ENCODE measurements at regions not wholly inside any gene's neighbourhood (a gene's known extent, or its start where the extent isn't known, plus 50 kb on each side); places are given as distances from the start of the nearest gene placed in this dataset.
A peak's percentile ranks its signal among the peaks of the same experiment; 100 is the strongest.

DNA sequence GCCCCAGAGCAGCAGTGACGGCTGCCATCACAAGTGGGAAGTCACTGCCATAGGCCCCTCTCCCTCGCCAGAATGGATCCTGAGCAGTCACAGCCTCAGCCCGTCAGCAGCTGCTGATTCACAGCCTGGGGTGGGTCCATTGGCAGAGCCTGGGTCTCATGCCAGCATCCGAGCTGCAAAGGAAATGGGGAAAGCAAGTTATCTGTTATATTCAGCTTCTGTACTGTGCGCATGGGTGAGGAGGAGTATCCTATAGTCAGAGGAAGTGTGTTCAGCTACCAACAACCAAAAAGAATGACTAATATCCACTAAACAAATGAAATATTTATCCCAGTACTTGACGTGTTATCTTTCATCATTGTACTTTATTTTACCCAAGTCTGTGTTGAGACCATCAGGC lies 119.7 kb downstream of the RCN1 start:
- DNase-seq: no peak

DNA sequence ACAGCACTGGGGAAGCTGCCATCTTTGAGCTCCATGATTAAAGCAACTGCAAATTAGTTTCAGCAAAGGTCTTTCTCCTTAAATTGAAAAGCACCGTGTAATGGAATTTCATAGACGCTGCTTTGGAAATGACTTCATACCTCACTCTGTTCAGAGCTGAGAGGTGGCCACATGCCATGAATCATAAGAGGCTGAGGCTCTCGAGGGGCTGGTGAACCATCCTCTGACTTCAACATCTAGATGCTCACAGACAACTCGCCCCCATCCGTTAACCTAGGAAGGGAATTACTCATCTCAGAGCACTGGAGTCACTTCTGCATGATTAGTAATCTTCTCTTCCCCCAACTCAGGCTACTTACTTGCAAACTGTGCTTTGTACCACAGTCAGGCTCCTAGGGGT lies 122.3 kb downstream of the RCN1 start:
- peak; percentile 80 for DNase-seq

DNA sequence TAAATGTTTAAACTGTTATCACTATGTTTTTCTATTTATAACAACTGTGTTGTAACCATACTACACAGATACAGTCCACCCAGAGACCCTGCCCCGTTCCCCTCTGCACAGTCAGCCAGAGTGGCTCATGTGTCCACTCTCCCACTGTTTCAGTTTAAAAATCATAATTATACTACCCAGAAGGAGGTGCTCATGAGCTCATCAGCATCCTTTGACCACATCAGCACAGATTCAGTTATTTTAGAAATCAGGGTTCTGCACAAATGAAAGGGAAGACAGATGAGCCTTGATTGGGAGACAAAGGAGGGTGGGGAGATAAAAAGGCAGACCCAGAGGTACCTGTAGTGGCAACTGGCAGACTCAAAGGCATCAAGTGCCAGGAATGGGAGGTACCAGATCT lies 124.3 kb downstream of the RCN1 start:
- DNase-seq: no peak

DNA sequence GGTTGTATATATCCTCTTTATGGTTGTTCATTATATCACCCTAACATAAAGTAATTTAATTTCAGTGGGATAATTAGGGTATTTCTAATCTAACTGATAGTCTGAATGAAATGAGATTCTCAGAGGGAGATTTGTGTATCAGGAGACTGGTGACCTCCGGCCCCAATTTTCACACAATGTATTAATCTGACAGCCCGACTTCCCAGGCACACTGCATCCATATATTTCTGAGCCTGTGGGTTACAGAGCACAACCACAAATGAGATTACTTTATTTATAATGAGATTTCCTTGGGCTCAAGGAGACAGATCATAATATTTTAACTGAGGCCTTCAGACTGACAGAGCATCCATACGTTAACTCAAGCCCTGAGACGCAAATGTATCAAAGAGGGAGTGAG lies 125.9 kb downstream of the RCN1 start:
- DNase-seq: no peak

DNA sequence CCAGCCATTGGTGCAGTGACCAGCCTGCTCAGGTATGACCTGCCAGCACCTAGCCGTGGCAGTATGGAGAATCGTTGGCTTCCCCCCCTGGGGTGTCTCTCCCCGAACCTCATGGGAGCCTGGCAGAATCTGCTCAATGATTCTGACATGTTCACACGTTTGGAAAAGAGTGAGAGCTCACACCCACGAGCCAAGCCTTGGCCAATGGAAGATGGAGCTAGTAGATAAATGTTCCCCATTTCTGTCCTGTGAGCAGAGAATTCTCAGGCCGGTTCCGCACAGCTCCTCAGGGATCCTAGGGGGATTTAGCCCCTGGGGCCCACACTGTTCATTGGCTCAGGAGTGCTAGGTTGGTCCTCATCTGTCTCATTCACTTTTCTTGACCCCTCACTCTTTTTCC lies 128.4 kb downstream of the RCN1 start:
- no peak for DNase-seq

DNA sequence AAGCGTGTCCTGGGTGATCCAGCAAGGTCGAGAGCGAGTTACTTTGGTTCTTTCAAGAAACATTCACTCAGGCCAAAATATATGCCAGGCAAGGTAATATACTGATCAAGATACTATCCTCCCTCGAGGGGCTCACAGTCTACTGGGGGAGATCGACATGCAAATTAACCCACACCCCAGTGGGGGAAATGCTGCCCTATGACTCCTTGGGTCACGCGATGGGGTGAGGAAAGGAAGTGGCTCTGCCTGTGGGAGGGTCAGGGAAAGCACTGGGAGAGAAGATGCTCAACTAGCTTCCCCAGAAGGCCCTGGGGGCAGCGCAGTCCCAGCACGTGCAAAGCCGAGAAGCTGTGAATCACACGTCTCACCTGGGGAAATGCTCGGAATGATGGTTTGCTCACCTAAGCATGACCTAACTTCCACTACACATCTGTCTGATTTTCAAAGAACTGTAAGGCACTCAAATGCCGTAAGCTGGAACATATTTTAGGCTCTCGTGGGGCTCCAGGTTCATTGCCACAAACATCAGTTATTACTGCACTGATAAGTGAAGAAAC lies 130.7 kb downstream of the RCN1 start:
- no peak for DNase-seq

DNA sequence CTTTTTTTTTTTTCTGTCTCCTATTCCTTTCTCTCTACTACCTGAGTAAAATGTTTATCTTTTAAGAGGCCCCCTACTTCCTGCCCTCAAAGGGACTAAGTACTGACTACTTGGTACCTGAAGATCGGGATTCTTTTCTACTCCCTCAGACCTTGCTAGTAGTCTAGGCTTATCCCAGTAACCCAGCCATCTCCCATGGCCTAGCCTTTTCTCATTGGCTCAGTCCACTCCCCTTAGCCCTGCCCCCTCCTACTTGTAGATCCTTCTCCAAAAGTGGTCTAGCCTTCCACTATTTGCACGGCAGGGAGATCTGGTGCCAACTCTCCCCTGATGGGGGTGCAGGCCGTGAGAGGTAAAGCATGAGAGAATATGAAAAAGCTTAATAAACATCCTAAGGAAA lies 133.7 kb downstream of the RCN1 start:
- DNase-seq: no peak

DNA sequence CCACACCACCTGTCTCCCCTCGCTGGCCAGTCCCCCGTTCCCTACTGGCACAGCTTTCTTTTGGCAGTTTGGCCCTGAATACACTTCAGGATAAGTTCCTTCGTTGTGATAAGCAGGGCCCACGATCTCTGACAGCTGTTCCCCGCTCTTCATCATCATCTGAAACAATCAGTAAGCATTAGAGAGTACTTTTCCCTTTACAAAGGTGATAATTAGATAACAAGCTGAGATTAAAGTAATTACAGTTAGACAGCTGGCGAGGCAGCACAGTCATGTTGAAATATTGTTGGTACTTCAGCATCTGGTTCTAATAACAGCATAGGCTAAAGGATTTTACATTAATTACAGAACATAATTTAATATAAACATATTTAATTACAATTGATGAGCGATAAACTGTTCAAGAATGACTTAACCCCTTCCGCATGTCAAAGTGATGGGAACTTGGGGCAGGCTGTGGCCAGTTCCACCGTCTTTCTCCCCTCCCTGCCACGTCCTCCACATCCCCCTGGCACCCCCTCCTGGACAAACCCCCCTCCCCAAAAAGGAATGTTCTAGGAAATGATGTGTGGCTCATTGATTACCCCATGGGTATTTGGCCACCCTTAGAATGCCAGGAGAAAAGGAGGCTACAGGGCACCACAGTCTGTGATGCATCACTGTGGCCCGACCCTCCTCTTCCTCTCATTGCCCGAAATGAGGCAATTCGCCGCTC lies 134.9 kb downstream of the RCN1 start:
- DNase-seq: no peak

DNA sequence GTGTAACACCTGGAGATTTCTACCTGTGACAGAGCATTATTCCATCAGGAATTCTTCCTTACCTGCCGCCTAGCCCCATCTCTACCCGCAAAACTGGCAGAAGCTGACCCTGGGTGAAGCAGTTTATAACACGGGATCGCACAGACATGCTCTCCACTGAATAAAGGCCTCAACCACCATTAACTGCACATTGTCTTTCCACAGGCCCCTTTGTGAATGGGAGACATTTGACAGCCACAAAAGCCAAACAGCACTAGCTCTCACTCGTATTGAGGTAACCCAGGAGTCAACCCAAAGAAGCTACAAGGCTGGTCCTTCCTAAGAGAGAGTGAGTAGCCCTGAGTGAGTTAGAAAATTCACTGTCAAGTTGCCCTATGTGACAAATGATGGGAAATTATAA lies 135.6 kb downstream of the RCN1 start:
- no peak for DNase-seq

DNA sequence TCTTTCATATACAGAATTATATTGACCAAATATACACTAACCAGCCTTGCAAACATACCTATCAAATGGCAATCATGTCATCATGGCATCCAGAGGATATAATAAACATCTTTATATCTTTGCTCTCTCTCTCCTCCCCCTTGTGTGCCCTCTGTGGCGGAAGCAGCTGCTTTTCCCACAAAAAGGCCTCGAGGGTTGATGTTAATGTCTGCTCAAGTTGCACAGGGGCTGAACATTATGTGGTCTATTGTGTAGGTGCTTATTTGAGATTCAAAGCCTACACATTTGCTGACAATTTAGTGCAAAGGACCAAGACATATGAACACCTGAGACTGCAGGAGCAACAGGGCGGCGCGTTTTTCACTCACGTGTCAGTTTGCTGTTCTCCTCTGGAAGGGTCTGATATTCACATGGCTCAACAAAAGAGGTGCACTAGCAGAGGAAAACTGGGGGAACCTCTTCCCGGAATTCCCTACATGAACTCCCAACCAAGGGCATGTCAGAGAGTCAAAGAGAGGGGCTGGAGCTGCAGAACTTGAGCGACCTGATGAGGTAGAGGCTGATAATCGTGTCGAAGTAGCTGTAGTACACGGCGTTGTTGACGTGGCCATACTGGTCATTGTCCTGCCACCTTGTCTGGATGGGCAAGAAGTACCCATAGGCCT lies 138.8 kb downstream of the RCN1 start:
- no peak for DNase-seq

DNA sequence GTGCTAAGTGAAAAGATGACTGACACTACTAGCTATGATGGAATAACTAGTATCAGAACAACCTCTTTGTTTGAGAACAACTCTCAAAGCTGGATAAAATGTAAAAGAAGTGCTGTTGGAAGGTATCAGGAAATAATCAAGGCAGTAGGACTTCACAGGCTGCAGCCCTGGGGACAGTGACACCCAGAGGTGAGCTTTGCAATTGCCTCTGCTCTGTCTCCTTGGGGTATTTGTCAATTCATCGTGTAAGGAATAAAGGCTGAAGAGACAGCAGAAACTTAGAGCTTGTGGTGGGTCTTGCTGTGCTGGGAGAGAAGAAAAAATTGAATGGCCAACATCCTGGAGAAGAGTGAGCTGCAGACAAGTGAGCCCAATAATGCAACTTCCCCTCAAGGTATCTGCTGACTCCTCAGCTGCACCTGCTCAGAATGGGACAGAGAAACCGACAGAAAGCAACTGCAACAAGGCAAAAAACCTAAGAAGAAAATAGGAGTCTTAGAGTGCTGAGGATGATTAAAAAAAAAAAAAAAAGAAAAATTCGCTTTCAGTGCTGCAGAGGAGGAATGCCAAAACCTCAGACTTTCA lies 141.1 kb downstream of the RCN1 start:
- peak; percentile 18 for DNase-seq

DNA sequence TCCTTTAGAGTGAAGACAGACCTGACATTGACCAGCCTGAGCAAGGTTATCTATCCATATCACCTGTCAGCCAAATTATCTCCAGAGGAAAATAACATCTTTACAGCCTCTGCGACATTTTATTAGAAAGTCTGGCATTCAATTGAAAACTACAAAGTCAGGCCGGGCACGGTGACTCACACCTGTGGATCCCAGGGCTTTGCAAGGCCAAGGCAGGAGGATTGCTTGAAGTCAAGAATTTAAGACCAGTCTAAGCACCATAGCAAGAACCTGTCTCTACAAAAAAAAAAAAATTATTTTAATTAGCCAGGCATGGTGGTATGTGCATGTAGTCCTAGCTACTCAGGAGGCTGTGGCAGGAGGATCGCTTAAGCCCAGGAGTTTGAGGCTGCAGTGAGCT lies 141.6 kb downstream of the RCN1 start:
- DNase-seq: no peak

DNA sequence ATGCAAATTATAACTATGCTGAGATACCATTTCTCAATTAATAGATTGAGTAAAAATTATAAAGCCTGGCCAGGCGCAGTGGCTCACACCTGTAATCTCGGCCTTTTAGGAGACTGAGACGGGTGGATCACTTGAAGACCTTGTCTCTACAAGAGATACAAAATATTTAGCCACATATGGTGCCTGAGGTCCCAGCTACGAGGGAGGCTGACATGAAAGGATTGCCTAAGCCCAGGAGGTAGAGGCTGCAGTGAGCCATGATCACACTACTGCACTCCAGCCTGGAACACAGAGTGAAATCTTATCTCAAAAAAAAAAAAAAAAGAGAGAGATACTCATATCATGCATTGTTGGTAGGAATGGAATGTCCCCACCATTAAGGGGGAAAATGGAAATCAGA lies 142.4 kb downstream of the RCN1 start:
- no peak for DNase-seq

DNA sequence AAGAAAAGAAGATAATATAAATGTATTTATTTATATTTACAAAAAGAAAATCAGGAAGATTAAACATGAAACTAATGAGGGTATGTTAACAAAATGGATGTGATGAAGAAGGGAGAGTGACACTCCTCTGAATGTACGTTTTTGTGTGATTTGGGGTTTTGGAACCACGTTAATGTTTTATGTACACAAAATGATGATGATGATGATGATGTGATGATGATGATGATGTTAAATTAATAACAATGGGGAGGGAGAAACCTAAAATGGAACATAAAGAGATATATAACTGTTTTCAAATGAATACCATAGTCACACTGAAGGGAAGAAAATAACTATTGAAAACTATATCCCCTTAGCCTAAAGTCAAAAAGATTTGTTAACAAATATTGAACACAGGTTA lies 143.1 kb downstream of the RCN1 start:
- DNase-seq: no peak

DNA sequence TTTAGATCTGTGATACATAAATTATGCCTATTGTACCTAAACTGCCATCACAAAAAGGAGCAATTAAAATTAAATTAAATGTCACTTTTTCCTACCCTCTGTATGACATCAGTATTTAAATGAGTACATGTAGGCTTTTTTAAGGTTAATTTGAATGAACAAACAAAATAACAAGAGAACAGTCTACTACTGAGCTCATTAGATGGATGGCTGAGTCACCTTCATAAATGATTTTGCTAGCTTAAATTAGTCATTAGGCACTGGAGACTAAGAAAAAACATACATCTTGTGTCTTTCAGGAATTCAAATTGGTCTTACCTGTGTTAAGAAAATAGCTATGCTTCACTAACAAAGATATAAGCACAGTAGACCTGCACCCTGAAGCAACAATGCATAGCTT lies 153.6 kb downstream of the RCN1 start:
- no peak for DNase-seq

DNA sequence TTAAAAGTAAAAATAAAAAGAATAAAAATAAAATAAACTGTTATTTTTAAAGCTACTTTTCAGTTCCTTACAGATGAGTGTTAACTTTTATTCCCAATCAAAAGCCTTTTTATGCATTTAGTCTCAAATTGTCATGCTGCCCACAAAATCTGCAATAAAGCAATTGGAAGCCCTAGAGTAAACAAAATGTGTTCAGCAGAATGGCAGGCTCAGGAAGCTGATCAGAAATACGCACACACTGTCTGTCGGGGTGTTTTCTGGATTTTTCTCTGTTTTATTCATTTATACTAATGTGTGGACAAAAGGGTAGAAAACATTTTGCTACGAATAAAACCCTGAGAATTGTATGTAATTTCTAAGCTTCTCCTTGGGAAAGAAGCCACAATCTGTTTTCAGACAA lies 162.8 kb downstream of the RCN1 start:
- DNase-seq: no peak

DNA sequence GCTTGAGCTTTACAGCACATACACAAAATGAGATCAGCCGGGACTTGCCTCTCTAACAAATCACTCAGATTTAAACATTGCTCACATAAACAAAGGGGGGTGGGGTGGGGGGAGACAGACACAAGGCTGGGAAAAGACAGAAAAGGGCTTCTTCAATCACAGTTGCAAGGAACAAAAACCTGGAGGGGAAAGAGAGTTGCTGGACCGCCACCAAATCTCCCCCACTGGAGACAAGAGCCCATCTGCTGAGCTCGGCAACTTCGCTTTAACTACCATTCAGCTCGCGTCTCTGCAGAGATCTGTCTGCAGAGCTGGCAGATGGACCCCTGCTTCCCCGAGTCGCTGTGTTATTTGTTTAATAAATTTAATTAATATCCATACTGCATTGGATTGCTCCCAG lies 165.0 kb downstream of the RCN1 start:
- DNase-seq: no peak

DNA sequence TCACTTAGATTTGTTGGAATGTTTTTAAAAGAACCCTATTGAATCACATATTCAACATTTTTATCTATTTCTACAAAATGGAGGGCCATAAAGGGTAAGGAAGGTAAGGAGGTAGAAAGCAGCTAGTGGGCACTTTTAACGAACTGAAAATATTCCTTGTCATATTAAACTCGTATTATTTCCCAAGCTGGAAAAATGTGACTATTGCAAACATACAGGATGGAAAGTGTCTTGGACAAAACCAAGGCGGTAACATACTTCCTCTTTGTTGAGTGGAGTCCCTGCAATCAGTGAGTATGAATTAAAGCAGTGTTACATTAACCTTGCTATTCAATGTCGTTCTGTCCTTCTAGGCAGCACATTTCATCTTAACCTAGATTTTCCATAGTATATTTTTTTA lies 165.6 kb downstream of the RCN1 start:
- DNase-seq: no peak

DNA sequence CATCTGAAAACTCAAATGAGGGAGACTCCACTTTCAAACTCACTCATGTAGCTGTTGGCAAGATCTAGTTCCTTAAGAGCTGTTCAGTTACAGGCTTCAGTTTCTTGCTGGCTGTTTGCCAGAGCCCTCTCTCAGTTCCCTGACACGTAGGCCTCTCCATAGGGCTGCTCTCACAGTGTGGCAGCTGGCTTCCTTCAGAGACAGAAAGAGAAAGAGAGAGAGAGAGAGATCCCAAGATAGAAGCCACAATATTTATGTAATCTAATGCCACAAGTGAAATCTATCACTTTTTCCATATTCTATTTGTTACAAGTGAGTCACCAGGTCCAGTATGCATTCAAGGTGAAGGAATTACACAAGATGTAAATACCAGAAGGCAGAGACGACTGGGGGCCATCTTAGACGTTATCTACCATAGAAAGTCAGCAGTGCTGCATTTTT lies 168.8 kb downstream of the RCN1 start:
- peak; percentile 36 for DNase-seq

DNA sequence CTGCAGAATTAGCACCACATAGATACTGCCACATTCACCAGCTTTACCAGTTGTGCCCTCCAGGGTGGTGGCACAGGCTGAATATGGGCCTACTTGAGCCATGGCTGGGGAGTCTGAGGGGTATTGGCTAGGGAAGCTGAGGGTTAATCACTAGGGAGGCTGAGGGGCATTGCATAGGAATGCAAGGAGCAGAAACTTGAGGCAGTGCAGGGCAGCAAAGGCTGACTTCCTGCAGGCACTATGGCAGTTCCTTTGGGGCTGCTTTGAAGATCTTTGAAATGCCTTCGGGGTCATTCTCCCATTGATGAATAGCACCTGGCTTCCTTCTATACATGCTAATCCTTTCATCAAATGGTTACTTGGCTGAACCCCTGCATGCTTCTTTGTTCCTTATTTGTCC lies 171.5 kb downstream of the RCN1 start:
- no peak for DNase-seq

DNA sequence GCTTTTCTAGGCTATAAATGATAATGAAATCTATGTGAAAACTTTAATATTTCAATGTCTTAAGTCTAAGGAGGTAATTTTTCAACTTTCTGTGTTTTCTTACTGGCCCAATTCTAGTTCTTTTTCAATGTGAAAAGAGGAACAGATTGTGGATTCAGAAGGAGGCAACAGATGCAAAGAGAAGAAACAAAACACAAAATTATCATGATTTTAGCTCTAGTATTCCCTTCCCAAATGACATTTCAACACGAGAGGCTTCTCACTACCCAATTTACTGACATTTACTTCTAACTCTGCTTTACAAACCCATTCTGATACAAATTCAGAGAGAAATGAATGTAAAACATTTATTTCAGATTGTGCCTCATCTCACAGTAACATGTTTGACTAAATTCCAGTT lies 169.4 kb downstream of the WT1 start:
- no peak for DNase-seq

DNA sequence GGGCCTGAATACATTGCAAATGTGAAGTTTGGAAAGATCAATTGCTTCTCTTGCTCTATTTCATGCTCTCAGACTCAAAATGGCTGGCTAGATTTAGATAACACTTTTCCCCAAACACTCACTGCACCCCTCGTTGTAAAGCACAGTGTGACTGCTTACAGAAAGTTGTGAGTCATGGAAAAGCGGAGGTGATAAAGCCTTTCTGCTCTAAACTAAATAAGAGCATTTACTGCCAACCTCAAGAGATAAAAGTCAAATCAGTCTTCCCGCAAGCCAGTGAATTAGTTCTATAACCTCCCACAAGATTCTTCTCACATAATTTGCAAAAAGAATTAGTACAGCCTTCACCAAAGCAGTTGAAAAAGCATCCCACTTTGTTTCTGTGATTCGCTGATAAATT lies 168.7 kb downstream of the WT1 start:
- no peak for DNase-seq

DNA sequence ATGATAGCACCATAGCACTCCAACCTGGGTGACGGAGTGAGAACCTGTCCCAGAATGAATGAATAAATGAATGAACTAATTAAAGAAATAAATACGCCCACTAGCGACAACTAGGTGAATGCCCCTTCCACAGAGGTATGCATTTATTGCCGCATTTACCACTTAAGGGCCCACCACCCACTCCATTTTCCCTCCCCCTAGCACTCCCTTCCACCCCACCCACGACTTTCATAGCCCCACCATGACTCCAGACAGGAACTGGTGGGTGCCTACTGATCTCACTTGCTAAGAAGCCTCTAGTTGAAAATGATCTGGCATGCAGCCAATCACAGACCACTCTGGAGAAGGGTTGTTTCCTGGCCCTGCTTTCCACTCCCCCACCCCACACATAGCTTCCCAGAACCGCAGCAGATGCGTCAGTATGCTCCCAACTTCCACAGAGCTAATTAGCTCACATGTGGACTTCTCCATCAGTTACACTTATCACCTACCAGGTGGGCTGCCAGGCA lies 167.6 kb downstream of the WT1 start:
- DNase-seq: no peak

DNA sequence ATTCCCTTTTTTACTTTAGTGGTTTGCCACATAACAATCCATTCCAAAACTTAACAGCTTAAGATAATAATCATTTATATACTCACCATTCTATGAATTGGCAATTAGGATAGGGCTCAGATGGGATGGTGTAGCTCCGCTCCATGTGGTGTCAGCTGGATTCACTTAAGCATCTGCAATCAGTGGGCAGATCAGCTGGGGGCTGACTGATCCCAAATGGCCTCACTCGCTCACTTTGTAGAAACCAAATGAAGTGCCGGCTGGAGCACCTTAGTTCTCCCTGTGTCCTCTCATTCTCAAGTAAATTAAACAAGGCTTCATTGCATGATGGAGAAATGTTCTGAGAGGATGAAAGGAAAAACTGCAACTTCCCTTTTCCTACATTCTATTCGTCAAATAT lies 161.4 kb downstream of the WT1 start:
- no peak for DNase-seq

All from stimulated activated CD4-positive, alpha-beta T cell treated with anti-CD3 and anti-CD28 coated beads, Interleukin-1b, Interleukin-23, amount 100 ng/mL, for 48 hours (primary cell).